ENCODE measurements at regions not wholly inside any gene's neighbourhood (a gene's known extent, or its start where the extent isn't known, plus 50 kb on each side); places are given as distances from the start of the nearest gene placed in this dataset.

DNA sequence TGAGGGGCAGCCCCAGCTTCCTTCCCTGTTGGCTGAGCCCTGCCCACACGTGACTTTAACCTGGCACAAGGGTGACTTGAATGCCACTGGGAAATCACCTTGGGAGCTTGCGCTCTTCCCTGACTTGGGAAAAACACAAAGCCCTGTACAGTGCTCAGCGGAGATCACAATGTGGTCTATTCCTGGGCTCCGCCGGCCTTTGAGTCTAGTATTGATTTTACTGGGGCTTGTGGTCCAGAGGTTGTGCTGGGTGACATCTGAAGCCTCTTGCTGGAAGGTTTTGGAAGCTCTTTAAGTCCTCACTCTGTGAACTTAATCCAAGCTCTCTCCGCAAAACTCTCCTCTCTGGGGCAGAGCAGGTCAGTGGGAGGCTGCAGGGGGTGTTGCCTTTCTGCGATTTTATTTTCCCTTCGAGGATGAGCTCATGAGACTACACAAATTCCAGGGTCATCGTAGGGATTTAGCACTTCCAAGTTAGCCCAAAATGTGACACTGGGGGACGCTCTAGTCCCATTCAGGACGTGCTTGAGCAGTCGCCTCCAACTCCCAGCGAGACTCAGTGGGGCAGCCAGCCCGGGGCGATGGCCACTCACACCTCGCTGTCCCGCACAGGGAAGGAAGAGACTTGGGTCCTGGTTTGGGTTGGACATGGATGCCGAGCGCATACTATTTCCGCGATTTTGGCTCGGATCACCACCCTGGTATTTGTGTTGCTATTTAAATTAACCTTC lies 291.9 kb upstream of the AJAP1 start:
- Histone ChIP-seq H3K36me3 (ENCODE audit: control insufficient read depth, insufficient read depth, low read length) (no peaks in the 10 kb centered on the region), H3K56ac (ENCODE audit: extremely low read depth, insufficient read depth, low read length) (no peak overlapping the region), H4K20me1 (ENCODE audit: insufficient read depth, low read length) (no peaks in the 10 kb centered on the region), H4K8ac (ENCODE audit: low read depth in 2 of 2, low read length in 2 of 2) (no peak overlapping the region), H3K4me1 (ENCODE audit: control insufficient read depth, insufficient read depth, low read length) (no peaks in the 10 kb centered on the region), H3K4me3 (ENCODE audit: insufficient read depth, low read depth, low read length) (no peak overlapping the region), H3K18ac (ENCODE audit: low read depth, low read length) (no peak overlapping the region), H3K9me3 (ENCODE audit: control insufficient read depth, insufficient read depth, low read length) (peaks cover 53% of the 10 kb centered on the region), H2BK5ac (ENCODE audit: low read depth, low read length, poor library complexity, severe bottlenecking) (no peak overlapping the region), H2AK5ac (ENCODE audit: low read depth, low read length) (no peak overlapping the region), H2AK9ac (replicated peaks; ENCODE audit: low read depth, low read length, poor library complexity) (no peak overlapping the region), H3K23ac (ENCODE audit: low read depth, low read length) (no peak overlapping the region), H2BK20ac (ENCODE audit: low read depth, low read length) (no peak overlapping the region), H2BK15ac (ENCODE audit: low read depth, low read length) (no peak overlapping the region), H2BK120ac (ENCODE audit: low read depth, low read length) (no peak overlapping the region), H3K9me1 (ENCODE audit: insufficient read depth, low read length) (no peaks in the 10 kb centered on the region), H3K4me2 (ENCODE audit: low read depth, low read length) (no peak overlapping the region), H3K4ac (ENCODE audit: low read depth, low read length) (no peak overlapping the region), H4K5ac (ENCODE audit: low read depth, low read length) (no peak overlapping the region), H3K27ac (ENCODE audit: insufficient read depth, low read length) (no peak overlapping the region), H4K91ac (ENCODE audit: insufficient read depth, low read depth, low read length) (no peak overlapping the region), H3K9ac (ENCODE audit: low read depth, low read length) (no peak overlapping the region), H3K14ac (replicated peaks; ENCODE audit: low read depth, low read length) (no peak overlapping the region), H3K27me3 (ENCODE audit: control insufficient read depth, insufficient read depth, low read length) (no peaks in the 10 kb centered on the region), H3K79me1 (ENCODE audit: low read depth in 1 of 2, low read length in 2 of 2) (no peaks in the 10 kb centered on the region), H2AFZ (replicated peaks; ENCODE audit: low read length, poor library complexity) (no peak overlapping the region)
- no peak for DNase-seq
- ChIA-PET CTCF (no interaction called here), POLR2A (ENCODE audit: unreplicated experiment) (no interaction called here)
- dilution Hi-C loops (cut with HindIII; ENCODE audit: low sequenced_read_pairs, unreplicated experiment) (no loop called here), in situ Hi-C loops (cut with MboI; ENCODE audit: low sequenced_read_pairs) (no loop called here), intact Hi-C loops (cut with micrococcal nuclease) (no loop called here)
- ATAC-seq (ENCODE audit: low read depth) = no peak
- WGBS, 2 experiments (ENCODE audit: extremely low coverage in 2 of 2, insufficient read length in 1 of 2) = 40% methylated on average over 5 of the region's 22 CpGs; no CpG with 5 or more reads in 1 of the 2 experiments
- BruUV-seq (replicated peaks) = no TSS peak
- TF ChIP-seq RCOR1 (IDR thresholded peaks at IDR 0.05; ENCODE audit: insufficient replicate concordance, low read length) (no peak), BHLHE40 (IDR thresholded peaks at IDR 0.05; ENCODE audit: low read depth, low read length) (no peak), RAD21 (IDR thresholded peaks at IDR 0.05; ENCODE audit: low read length) (no peak), MAFK (IDR thresholded peaks at IDR 0.05; ENCODE audit: low read depth, low read length) (no peak), MAZ (IDR thresholded peaks at IDR 0.05; ENCODE audit: borderline replicate concordance, low read depth, low read length) (no peak), NFE2L2 (IDR thresholded peaks at IDR 0.05; ENCODE audit: low read depth, low read length) (no peak), USF2 (IDR thresholded peaks at IDR 0.05; ENCODE audit: low read depth, low read length) (no peak), CEBPB (IDR thresholded peaks at IDR 0.05; ENCODE audit: low read depth, low read length) (no peak), POLR2A (IDR thresholded peaks at IDR 0.05; ENCODE audit: low read depth, low read length) (no peak), FOS (IDR thresholded peaks at IDR 0.05; ENCODE audit: low read depth, low read length) (no peak), CTCF (conservative IDR thresholded peaks at IDR 0.05; ENCODE audit: low read depth, low read length) (no peak), ELK1 (IDR thresholded peaks at IDR 0.05; ENCODE audit: borderline replicate concordance, low read depth, low read length) (no peak), CHD1 (IDR thresholded peaks at IDR 0.05; ENCODE audit: low read depth, low read length) (no peak)
